GM12878 (cell line): ENCODE measurements at regions not wholly inside any gene's neighbourhood (a gene's known extent, or its start where the extent isn't known, plus 50 kb on each side); places are given as distances from the start of the nearest gene placed in this dataset.
"Not testable (repeated sequence)": the region's sequence is repeated elsewhere in the genome, so short reads cannot be mapped to it uniquely, and the experiment has no call there.

ENCODE experiments used
- ATAC-seq: fragments of 200-7000 bp; cut with Tn5 transposase; 3 replicates; pipeline ENCODE4 v1.9.1; 2020; ENCODE audit warnings: mild to moderate bottlenecking, moderate library complexity
- BruUV-seq: library from RNA; stranded (reverse); fragments of 400-500 nt; replicated peaks from 2 replicates; lab custom pipeline; 2021; lab: Mats Ljungman, UMichigan
- CTCF ChIA-PET: fragments of 300-600 bp; sonication (Branson Sonifier 250); formaldehyde crosslinking; extraction: SDS; loops from one replicate; lab custom pipeline; 2021; ENCODE audit warnings: inconsistent platforms; lab: Yijun Ruan, JAX
- POLR2A ChIA-PET: fragments of 350-600 bp; formaldehyde crosslinking; extraction: SDS; loops from one replicate; lab custom pipeline; 2021; ENCODE audit warnings: inconsistent platforms; lab: Charles Lee
- RAD21 ChIA-PET: fragments of 300-600 bp; sonication (Branson Sonifier 250); formaldehyde crosslinking; loops from one replicate; lab custom pipeline; 2023; ENCODE audit warnings: antibody characterized with exemption; ENCODE audit not compliant: unreplicated experiment; lab: Charles Lee
- SMC1A ChIA-PET: fragments of 300-600 bp; sonication (Branson Sonifier 250); formaldehyde crosslinking; loops from one replicate; lab custom pipeline; 2023; ENCODE audit not compliant: unreplicated experiment, uncharacterized antibody; lab: Charles Lee
- DNase-seq: peaks from one replicate; pipeline ENCODE4 v3.0.0-alpha.2; 2011; ENCODE audit warnings: low read depth, low spot score
- FAIRE-seq: peaks from 3 replicates; lab custom pipeline; 2011; peaks lifted over from hg19 to GRCh38; lab: Jason Lieb, UNC
- H2AFZ ChIP-seq: 2 replicates; pipeline ENCODE4 v1.6.0; 2011; ENCODE audit warnings: low read depth, low read length, control low read depth; ENCODE audit not compliant: control insufficient read depth
- H3K27ac ChIP-seq: 2 replicates; pipeline ENCODE4 v1.5.1; 2011; ENCODE audit warnings: control low read depth; ENCODE audit not compliant: control insufficient read depth, insufficient read depth
- H3K27me3 ChIP-seq, 2 experiments: replicated peaks in 1 of 2; 2 replicates each; pipeline versions ENCODE4 v1.6.0 to v1.6.1; 2011; ENCODE audit warnings: low read length in 1 of 2; ENCODE audit not compliant: control insufficient read depth in 2 of 2, insufficient read depth in 2 of 2
- H3K36me3 ChIP-seq, 2 experiments: 2 replicates each; pipeline ENCODE4 v1.5.1; 2011; ENCODE audit warnings: low read length in 1 of 2; ENCODE audit not compliant: control insufficient read depth in 2 of 2, insufficient read depth in 2 of 2
- H3K4me1 ChIP-seq: 2 replicates; pipeline ENCODE4 v1.6.1; 2011; ENCODE audit warnings: mild to moderate bottlenecking, low read length, moderate library complexity, mixed read lengths; ENCODE audit not compliant: control insufficient read depth, insufficient read depth
- H3K4me2 ChIP-seq: 2 replicates; pipeline ENCODE4 v1.6.0; 2011; ENCODE audit warnings: control low read depth; ENCODE audit not compliant: control insufficient read depth, insufficient read depth
- H3K4me3 ChIP-seq: fragments of 200-600 bp; sonication (generic); 2 replicates; pipeline ENCODE4 v1.5.1; 2016
- H3K79me2 ChIP-seq: 2 replicates; pipeline ENCODE4 v1.6.0; 2011; ENCODE audit warnings: low read length; ENCODE audit not compliant: control insufficient read depth, insufficient read depth
- H3K9ac ChIP-seq: 2 replicates; pipeline ENCODE4 v1.8.0; 2011; ENCODE audit warnings: low read length, control low read depth, mixed read lengths; ENCODE audit not compliant: control insufficient read depth, insufficient read depth
- H3K9me3 ChIP-seq: replicated peaks from 3 replicates; pipeline ENCODE4 v1.5.1; 2011; ENCODE audit warnings: mild to moderate bottlenecking, low read length; ENCODE audit not compliant: control insufficient read depth, insufficient read depth
- H4K20me1 ChIP-seq: 2 replicates; pipeline ENCODE4 v1.6.0; 2011; ENCODE audit not compliant: control insufficient read depth, insufficient read depth
- PAX5 ChIP-seq: IDR thresholded peaks from 2 replicates; pipeline ENCODE4 v1.6.1; 2011; ENCODE audit warnings: low read depth, low read length, borderline replicate concordance
- WGBS: methylation state at CpG from one replicate; pipeline ENCODE4 v1.1.6; 2016; ENCODE audit warnings: low lambda C conversion rate; ENCODE audit not compliant: insufficient replicate concordance, insufficient coverage; ENCODE audit errors: missing lambda C conversion rate; 5-methylcytosine and 5-hydroxymethylcytosine counted together
- in situ Hi-C: fragments of 300-500 bp; cut with MboI; formaldehyde crosslinking; loops from 9 replicates; pipeline ENCODE4 v1.14.3; 2018; ENCODE audit warnings: mixed read lengths
- intact Hi-C: fragments of 100-400 bp; cut with micrococcal nuclease; formaldehyde crosslinking; loops from one replicate; pipeline ENCODE4 v1.14.2; 2022; ENCODE audit not compliant: unreplicated experiment

- Histone ChIP-seq H3K36me3 (no peaks in the 10 kb centered on the region), H2AFZ (no peak overlapping the region), H3K9me3 (no peaks in the 10 kb centered on the region), H3K9ac (no peak overlapping the region), H3K27ac (no peak overlapping the region), H3K27me3 (no peaks in the 10 kb centered on the region), H3K4me3 (no peak overlapping the region), H3K4me2 (no peak overlapping the region), H4K20me1 (no peaks in the 10 kb centered on the region), H3K79me2 (no peaks in the 10 kb centered on the region), H3K4me1 (no peaks in the 10 kb centered on the region)
- ATAC-seq (no peak), DNase-seq (no peak), FAIRE-seq (no peak)
- 14% methylated on average over 3 of the region's 3 CpGs for WGBS
- RAD21 ChIA-PET, result no interaction called here
- CTCF ChIA-PET, result interaction anchor here (0.9 kb wide), 1 partner anchor 56 kb away, joined by 3 read pairs; no protein-coding TSS in a partner anchor
- no TSS peak for BruUV-seq
- intact Hi-C loops, result no loop called here
- SMC1A ChIA-PET, result no interaction called here
- TF ChIP-seq PAX5, result no peak
- in situ Hi-C loops, result no loop called here
- POLR2A ChIA-PET, result no interaction called here
Observed at GRCh38 chr16:77113835-77114234, 77.2 kb upstream of the MON1B start.

- WGBS, result 34% methylated on average over 4 of the region's 4 CpGs
- H3K9ac ChIP-seq, intact Hi-C loops, in situ Hi-C loops, H3K9me3 ChIP-seq, H3K36me3 ChIP-seq, H3K27ac ChIP-seq, H4K20me1 ChIP-seq, CTCF ChIA-PET, ATAC-seq, H3K4me1 ChIP-seq, DNase-seq, RAD21 ChIA-PET, POLR2A ChIA-PET, H3K79me2 ChIP-seq, FAIRE-seq, H3K27me3 ChIP-seq, H2AFZ ChIP-seq, H3K4me3 ChIP-seq, SMC1A ChIA-PET, H3K4me2 ChIP-seq, BruUV-seq: not testable (repeated sequence)
Observed at GRCh38 chr16:77114361-77114760, 76.6 kb upstream of the MON1B start.
